ENCODE measurements at regions not wholly inside any gene's neighbourhood (a gene's known extent, or its start where the extent isn't known, plus 50 kb on each side); places are given as distances from the start of the nearest gene placed in this dataset.

- no peak for DNase-seq (ENCODE audit: low read depth, low spot score)
- Mint-ChIP-seq H3K9me3 (no peaks in the 10 kb centered on the region), H3K4me1 (no peaks in the 10 kb centered on the region), H3K36me3 (ENCODE audit: low read depth) (no peaks in the 10 kb centered on the region), H3K27ac (ENCODE audit: unreplicated experiment) (no peak overlapping the region), H3K4me3 (no peak overlapping the region), H3K27me3 (ENCODE audit: low read depth) (peaks cover 7% of the 10 kb centered on the region)
- TF ChIP-seq CTCF (conservative IDR thresholded peaks at IDR 0.05), result no peak
These were observed 291.6 kb downstream of the DAD1 start for GRCh38 chr14:22297376-22297775.

- no peak overlapping the region for H3K27ac Mint-ChIP-seq (ENCODE audit: unreplicated experiment)
- no peak for TF ChIP-seq CTCF (conservative IDR thresholded peaks at IDR 0.05)
- peaks cover 5% of the 10 kb centered on the region for H3K27me3 Mint-ChIP-seq (ENCODE audit: low read depth)
- no peaks in the 10 kb centered on the region for H3K4me1 Mint-ChIP-seq
- H3K9me3 Mint-ChIP-seq, result no peaks in the 10 kb centered on the region
- no peaks in the 10 kb centered on the region for H3K36me3 Mint-ChIP-seq (ENCODE audit: low read depth)
- no peak overlapping the region for H3K4me3 Mint-ChIP-seq
- no peak for DNase-seq (ENCODE audit: low read depth, low spot score)
These were observed 292.3 kb downstream of the DAD1 start for GRCh38 chr14:22296722-22297121.

GRCh38 chr14:22296088-22296487 lies 292.9 kb downstream of the DAD1 start:
- H3K27me3 Mint-ChIP-seq (ENCODE audit: low read depth), result peaks cover 3% of the 10 kb centered on the region
- no peak for DNase-seq (ENCODE audit: low read depth, low spot score)
- H3K4me3 Mint-ChIP-seq, result no peak overlapping the region
- no peaks in the 10 kb centered on the region for H3K4me1 Mint-ChIP-seq
- H3K9me3 Mint-ChIP-seq, result no peaks in the 10 kb centered on the region
- no peak overlapping the region for H3K27ac Mint-ChIP-seq (ENCODE audit: unreplicated experiment)
- no peaks in the 10 kb centered on the region for H3K36me3 Mint-ChIP-seq (ENCODE audit: low read depth)
- no peak for TF ChIP-seq CTCF (conservative IDR thresholded peaks at IDR 0.05)

- Mint-ChIP-seq H3K4me1 (no peaks in the 10 kb centered on the region), H3K27me3 (ENCODE audit: low read depth) (no peaks in the 10 kb centered on the region), H3K9me3 (no peaks in the 10 kb centered on the region), H3K4me3 (no peak overlapping the region), H3K36me3 (ENCODE audit: low read depth) (no peaks in the 10 kb centered on the region), H3K27ac (ENCODE audit: unreplicated experiment) (no peak overlapping the region)
- DNase-seq (ENCODE audit: low read depth, low spot score), result no peak
- TF ChIP-seq CTCF (conservative IDR thresholded peaks at IDR 0.05), result no peak
These were observed 297.6 kb downstream of the DAD1 start for GRCh38 chr14:22291406-22291805.

- no peak overlapping the region for H3K4me3 Mint-ChIP-seq
- H3K27ac Mint-ChIP-seq (ENCODE audit: unreplicated experiment), result no peak overlapping the region
- H3K36me3 Mint-ChIP-seq (ENCODE audit: low read depth), result no peaks in the 10 kb centered on the region
- H3K4me1 Mint-ChIP-seq, result no peaks in the 10 kb centered on the region
- no peak for TF ChIP-seq CTCF (conservative IDR thresholded peaks at IDR 0.05)
- H3K27me3 Mint-ChIP-seq (ENCODE audit: low read depth), result no peaks in the 10 kb centered on the region
- DNase-seq (ENCODE audit: low read depth, low spot score), result no peak
- no peaks in the 10 kb centered on the region for H3K9me3 Mint-ChIP-seq
These were observed 299.5 kb downstream of the DAD1 start for GRCh38 chr14:22289570-22289969.

GRCh38 chr14:22285991-22286390 lies 303.0 kb downstream of the DAD1 start:
- Mint-ChIP-seq H3K36me3 (ENCODE audit: low read depth) (no peaks in the 10 kb centered on the region), H3K27ac (ENCODE audit: unreplicated experiment) (no peak overlapping the region), H3K4me3 (no peak overlapping the region), H3K27me3 (ENCODE audit: low read depth) (no peaks in the 10 kb centered on the region), H3K4me1 (no peaks in the 10 kb centered on the region), H3K9me3 (no peaks in the 10 kb centered on the region)
- TF ChIP-seq CTCF (conservative IDR thresholded peaks at IDR 0.05), result no peak
- no peak for DNase-seq (ENCODE audit: low read depth, low spot score)

Measured in neural crest cell (in vitro differentiated cells).